NCI-H2081 (cell line): ENCODE measurements at regions not wholly inside any gene's neighbourhood (a gene's known extent, or its start where the extent isn't known, plus 50 kb on each side); places are given as distances from the start of the nearest gene placed in this dataset.
"Not testable (repeated sequence)": the region's sequence is repeated elsewhere in the genome, so short reads cannot be mapped to it uniquely, and the experiment has no call there.

Experiments
- DNase-seq, 2 experiments: peaks; one replicate each; lab custom pipeline; 2025; lab: John Stamatoyannopoulos, UW

- no peak for DNase-seq
Measured at GRCh38 chr6:167392631-167393316, 67.9 kb downstream of the TTLL2 start.

- DNase-seq = no peak
Measured at GRCh38 chr6:167393731-167394130, 68.8 kb downstream of the TTLL2 start.

GRCh38 chr6:167394339-167394738 is 69.5 kb downstream of the TTLL2 start:
- DNase-seq = no peak

- DNase-seq = no peak
Measured at GRCh38 chr6:167394820-167395219, 69.9 kb downstream of the TTLL2 start.

- DNase-seq = no peak
Measured at GRCh38 chr6:167396068-167396658, 71.3 kb downstream of the TTLL2 start.

GRCh38 chr6:167396659-167397490 is 72.0 kb downstream of the TTLL2 start:
- no peak for DNase-seq

- no peak for DNase-seq
Measured at GRCh38 chr6:167397712-167398111, 72.8 kb downstream of the TTLL2 start.

- no peak for DNase-seq
Measured at GRCh38 chr6:167398214-167399050, 73.5 kb downstream of the TTLL2 start.

GRCh38 chr6:167399051-167399387 is 74.1 kb downstream of the TTLL2 start:
- DNase-seq = no peak

- no peak for DNase-seq
Measured at GRCh38 chr6:167399599-167399998, 74.7 kb downstream of the TTLL2 start.

GRCh38 chr6:167400482-167401138 is 75.7 kb downstream of the TTLL2 start:
- DNase-seq = no peak

- no peak for DNase-seq
Measured at GRCh38 chr6:167401525-167402194, 76.8 kb downstream of the TTLL2 start.

GRCh38 chr6:167402195-167402686 is 77.4 kb downstream of the TTLL2 start:
- DNase-seq = no peak

- DNase-seq = no peak
Measured at GRCh38 chr6:167403427-167403826, 78.5 kb downstream of the TTLL2 start.

- DNase-seq = no peak
Measured at GRCh38 chr6:167404385-167405049, 79.6 kb downstream of the TTLL2 start.

GRCh38 chr6:167405778-167406532 is 81.1 kb downstream of the TTLL2 start:
- DNase-seq = no peak

GRCh38 chr6:167406533-167407238 is 81.8 kb downstream of the TTLL2 start:
- DNase-seq = not testable (repeated sequence)

- DNase-seq = no peak
Measured at GRCh38 chr6:167407239-167408064, 82.6 kb downstream of the TTLL2 start.
